ENCODE measurements at regions not wholly inside any gene's neighbourhood (a gene's known extent, or its start where the extent isn't known, plus 50 kb on each side); places are given as distances from the start of the nearest gene placed in this dataset.

DNA sequence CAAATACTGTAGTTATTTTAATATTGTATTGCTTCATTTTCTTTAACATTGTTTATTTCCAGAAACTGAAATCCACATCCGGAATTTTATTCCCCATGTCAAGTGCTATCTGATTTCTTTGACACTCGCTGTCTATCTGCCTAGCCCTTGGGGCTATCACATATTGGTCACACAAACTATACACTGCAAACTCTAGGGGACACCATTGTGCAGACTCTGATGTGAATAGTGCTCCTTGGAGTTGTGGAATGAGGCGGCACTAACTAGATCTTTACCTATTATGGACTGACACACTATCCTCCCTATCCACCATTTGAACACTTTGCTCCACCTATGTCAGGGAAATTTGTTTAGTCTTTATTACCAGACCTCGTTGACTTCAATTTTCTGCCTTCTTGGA lies 534.5 kb downstream of the GLUD2 start:
- H3K9me3 ChIP-seq = no peaks in the 10 kb centered on the region
- H3K4me3 ChIP-seq = no peak overlapping the region
- TF ChIP-seq, protein P1, sequence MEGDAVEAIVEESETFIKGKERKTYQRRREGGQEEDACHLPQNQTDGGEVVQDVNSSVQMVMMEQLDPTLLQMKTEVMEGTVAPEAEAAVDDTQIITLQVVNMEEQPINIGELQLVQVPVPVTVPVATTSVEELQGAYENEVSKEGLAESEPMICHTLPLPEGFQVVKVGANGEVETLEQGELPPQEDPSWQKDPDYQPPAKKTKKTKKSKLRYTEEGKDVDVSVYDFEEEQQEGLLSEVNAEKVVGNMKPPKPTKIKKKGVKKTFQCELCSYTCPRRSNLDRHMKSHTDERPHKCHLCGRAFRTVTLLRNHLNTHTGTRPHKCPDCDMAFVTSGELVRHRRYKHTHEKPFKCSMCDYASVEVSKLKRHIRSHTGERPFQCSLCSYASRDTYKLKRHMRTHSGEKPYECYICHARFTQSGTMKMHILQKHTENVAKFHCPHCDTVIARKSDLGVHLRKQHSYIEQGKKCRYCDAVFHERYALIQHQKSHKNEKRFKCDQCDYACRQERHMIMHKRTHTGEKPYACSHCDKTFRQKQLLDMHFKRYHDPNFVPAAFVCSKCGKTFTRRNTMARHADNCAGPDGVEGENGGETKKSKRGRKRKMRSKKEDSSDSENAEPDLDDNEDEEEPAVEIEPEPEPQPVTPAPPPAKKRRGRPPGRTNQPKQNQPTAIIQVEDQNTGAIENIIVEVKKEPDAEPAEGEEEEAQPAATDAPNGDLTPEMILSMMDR (IDR thresholded peaks at IDR 0.05) = no peak
- TF ChIP-seq EP300 (IDR thresholded peaks at IDR 0.05) (no peak), POLR2A (IDR thresholded peaks at IDR 0.05) (no peak), POLR2AphosphoS5 (IDR thresholded peaks at IDR 0.05) (no peak)
- no peaks in the 10 kb centered on the region for H3K4me1 ChIP-seq
- no peaks in the 10 kb centered on the region for H3K36me3 ChIP-seq
- intact Hi-C loops (cut with DNase I; ENCODE audit: low total_unique reads) = no loop called here
- no peaks in the 10 kb centered on the region for H3K27me3 ChIP-seq
- WGBS, 5 donors = 37 to 63% (median 54%) methylated on average over 4 of the region's 4 CpGs
- H3K27ac ChIP-seq = no peak overlapping the region
- DNase-seq = no peak

DNA sequence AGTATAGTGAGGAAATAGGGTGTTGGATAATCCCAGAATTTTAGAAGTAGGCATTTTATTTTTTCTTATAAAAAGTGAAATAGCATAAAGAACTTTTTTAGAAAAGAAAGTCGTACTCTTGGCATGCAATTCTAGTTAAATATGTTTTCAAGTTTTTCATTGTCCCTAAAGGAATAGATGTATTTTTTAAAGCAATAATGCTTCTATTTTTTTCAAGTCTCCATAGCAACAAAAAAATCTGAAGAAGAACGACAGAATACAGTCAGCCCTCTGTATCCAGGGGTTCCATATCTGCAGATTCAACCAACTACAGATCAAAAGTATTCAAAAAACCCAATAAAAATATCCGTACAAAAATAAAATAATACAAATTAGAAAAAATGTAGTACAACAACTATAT lies 538.2 kb downstream of the GLUD2 start:
- TF ChIP-seq, protein P1 (IDR thresholded peaks at IDR 0.05) = no peak
- TF ChIP-seq EP300 (IDR thresholded peaks at IDR 0.05) = no peak
- no peak for TF ChIP-seq POLR2AphosphoS5 (IDR thresholded peaks at IDR 0.05)
- no peak for TF ChIP-seq POLR2A (IDR thresholded peaks at IDR 0.05)
- no peaks in the 10 kb centered on the region for H3K27me3 ChIP-seq
- no peak overlapping the region for H3K4me3 ChIP-seq
- no peaks in the 10 kb centered on the region for H3K4me1 ChIP-seq
- H3K36me3 ChIP-seq = no peaks in the 10 kb centered on the region
- no peak overlapping the region for H3K27ac ChIP-seq
- intact Hi-C loops (cut with DNase I; ENCODE audit: low total_unique reads) = no loop called here
- no peaks in the 10 kb centered on the region for H3K9me3 ChIP-seq
- DNase-seq = no peak
- 64 to 88% (median 74%) methylated on average over 3 of the region's 3 CpGs for WGBS, 5 donors

DNA sequence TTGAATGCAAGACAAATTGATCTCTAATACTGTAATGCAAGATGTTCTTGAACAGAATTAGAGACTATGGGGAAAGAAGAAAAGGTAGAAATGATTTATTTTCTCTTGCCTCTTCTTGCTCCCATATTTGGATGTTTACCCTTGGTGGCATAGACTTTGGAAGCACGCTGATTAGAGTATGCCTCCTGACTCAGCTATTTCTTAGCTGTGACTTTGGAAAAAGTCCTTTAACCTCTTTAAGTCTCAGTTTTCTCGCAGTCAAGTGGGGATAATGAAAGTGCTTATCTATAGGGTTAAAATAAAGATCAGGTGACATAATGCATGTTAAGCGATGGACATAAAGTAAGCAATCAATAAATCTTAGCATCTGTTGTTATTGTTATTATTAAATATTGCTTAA lies 545.5 kb downstream of the GLUD2 start:
- intact Hi-C loops (cut with DNase I; ENCODE audit: low total_unique reads) = no loop called here
- Histone ChIP-seq H3K27me3 (no peaks in the 10 kb centered on the region), H3K27ac (no peak overlapping the region), H3K4me1 (no peaks in the 10 kb centered on the region), H3K36me3 (no peaks in the 10 kb centered on the region), H3K4me3 (no peak overlapping the region), H3K9me3 (no peaks in the 10 kb centered on the region)
- 49 to 65% (median 52%) methylated on average over 3 of the region's 3 CpGs for WGBS, 5 donors
- no peak for DNase-seq
- TF ChIP-seq EP300 (IDR thresholded peaks at IDR 0.05) (no peak), POLR2AphosphoS5 (IDR thresholded peaks at IDR 0.05) (no peak)
- TF ChIP-seq, protein P1 (IDR thresholded peaks at IDR 0.05) = no peak

DNA sequence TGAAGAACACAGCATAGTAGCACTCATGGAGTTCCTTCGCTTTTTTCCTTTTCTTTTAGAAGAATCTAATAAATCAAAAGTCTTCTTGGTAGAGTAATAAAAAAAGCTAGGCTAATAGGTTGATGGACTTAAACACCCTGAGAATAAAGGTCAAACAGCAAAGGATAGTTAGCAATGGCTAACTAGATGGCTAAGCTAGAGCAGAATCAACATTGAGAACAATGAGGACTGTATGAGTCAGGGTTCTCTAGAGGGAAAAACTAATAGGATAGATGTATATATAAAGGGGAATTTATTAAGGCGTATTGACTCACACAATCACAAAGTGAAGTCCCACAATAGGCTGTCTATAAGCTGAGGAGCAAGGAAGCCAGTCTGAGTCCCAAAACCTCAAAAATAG lies 550.9 kb downstream of the GLUD2 start:
- Histone ChIP-seq H3K9me3 (no peaks in the 10 kb centered on the region), H3K27me3 (no peaks in the 10 kb centered on the region), H3K36me3 (no peaks in the 10 kb centered on the region), H3K4me3 (no peak overlapping the region), H3K27ac (no peak overlapping the region), H3K4me1 (no peaks in the 10 kb centered on the region)
- intact Hi-C loops (cut with DNase I; ENCODE audit: low total_unique reads) = no loop called here
- 59 to 92% (median 71%) methylated on average over 2 of the region's 2 CpGs for WGBS, 5 donors
- peak in 1 of 2 donors; percentile 11 for DNase-seq
- TF ChIP-seq, protein P1 (IDR thresholded peaks at IDR 0.05) = no peak
- no peak for TF ChIP-seq EP300 (IDR thresholded peaks at IDR 0.05)
- TF ChIP-seq POLR2AphosphoS5 (IDR thresholded peaks at IDR 0.05) = no peak
- TF ChIP-seq POLR2A (IDR thresholded peaks at IDR 0.05) = no peak
